ENCODE measurements at regions not wholly inside any gene's neighbourhood (a gene's known extent, or its start where the extent isn't known, plus 50 kb on each side); places are given as distances from the start of the nearest gene placed in this dataset.

- Histone ChIP-seq H3K27me3 (ENCODE audit: control insufficient read depth in 2 of 2, insufficient read depth in 2 of 2, low read length in 2 of 2) (no peaks in the 10 kb centered on the region; a peak in 1 of 5 replicates), H2AFZ (ENCODE audit: low read depth, low read length) (no peak overlapping the region), H3K9me3 (replicated peaks; ENCODE audit: control insufficient read depth, insufficient read depth, low read depth, low read length) (no peaks in the 10 kb centered on the region), H3K4me3 (no peak overlapping the region), H3K9ac (ENCODE audit: insufficient read depth in 1 of 2, low read depth in 2 of 2, low read length in 2 of 2) (no peak overlapping the region), H3K79me2 (ENCODE audit: control insufficient read depth, insufficient read depth, low read length) (no peaks in the 10 kb centered on the region), H3K4me1 (replicated peaks in 1 of 2; ENCODE audit: control insufficient read depth in 2 of 2, insufficient read depth in 2 of 2, low read length in 2 of 2) (peaks cover 0 to 7% of the 10 kb centered on the region in 2 experiments; a peak in 1 of 5 replicates), H3K27ac (ENCODE audit: extremely low read depth, low read depth, low read length) (no peak overlapping the region), H4K20me1 (replicated peaks; ENCODE audit: control insufficient read depth, insufficient read depth, low read length) (no peaks in the 10 kb centered on the region), H3K9me1 (ENCODE audit: control insufficient read depth, insufficient read depth, low read length) (no peaks in the 10 kb centered on the region), H3K4me2 (ENCODE audit: insufficient read depth, low read length) (no peak overlapping the region), H3K36me3 (ENCODE audit: control insufficient read depth, insufficient read depth, low read length) (no peaks in the 10 kb centered on the region)
- DNase-seq (ENCODE audit: extremely low read depth in 1 of 4, low spot score in 3 of 4) (no peak), ATAC-seq (no peak), FAIRE-seq (no peak)
- ChIA-PET POLR2A (no interaction called here), CTCF (ENCODE audit: low intra/inter-chr PET ratio) (no interaction called here)
- no TSS peak for BruUV-seq (replicated peaks)
- intact Hi-C loops (cut with micrococcal nuclease) (no loop called here), in situ Hi-C loops (cut with MboI) (no loop called here)
- 0% methylated on average over 2 of the region's 2 CpGs for WGBS (ENCODE audit: insufficient coverage, low coverage, missing lambda C conversion rate)
- TF ChIP-seq CSDE1 (IDR thresholded peaks at IDR 0.05) = no peak
- peak; percentile 59 for TF ChIP-seq ZNF766 (CRISPR knock-in tag; conservative IDR thresholded peaks at IDR 0.05)
- TF ChIP-seq PBX2 (CRISPR knock-in tag; IDR thresholded peaks at IDR 0.05; ENCODE audit: low read depth) = no peak
- TF ChIP-seq PBX2 (tag; conservative IDR thresholded peaks at IDR 0.05; ENCODE audit: low read depth) = no peak
- no peak for TF ChIP-seq NUFIP1 (IDR thresholded peaks at IDR 0.05; ENCODE audit: partially characterized antibody)
- TF ChIP-seq EHMT2 (IDR thresholded peaks at IDR 0.05) = peak; percentile 81; the same call in 1 of the 2 replicates
- no peak for TF ChIP-seq SMAD4 (CRISPR knock-in tag; conservative IDR thresholded peaks at IDR 0.05)
- no peak for TF ChIP-seq EZH2 (IDR thresholded peaks at IDR 0.05; ENCODE audit: borderline replicate concordance, low read depth, low read length)
- TF ChIP-seq E2F1 (CRISPR knock-in tag; IDR thresholded peaks at IDR 0.05) = no peak
- peak; percentile 95 for TF ChIP-seq REST (IDR thresholded peaks at IDR 0.05; ENCODE audit: borderline replicate concordance)
- peak; percentile 90 for TF ChIP-seq REST (CRISPR knock-in tag; IDR thresholded peaks at IDR 0.05; ENCODE audit: low read depth)
- no peak for TF ChIP-seq PRPF4 (IDR thresholded peaks at IDR 0.05; ENCODE audit: insufficient read depth, low read depth, low read length, poor library complexity, severe bottlenecking)
Observed at GRCh38 chr17:34451313-34451712, 88.3 kb upstream of the CCL1 start.
